ENCODE measurements at regions not wholly inside any gene's neighbourhood (a gene's known extent, or its start where the extent isn't known, plus 50 kb on each side); places are given as distances from the start of the nearest gene placed in this dataset.

DNA sequence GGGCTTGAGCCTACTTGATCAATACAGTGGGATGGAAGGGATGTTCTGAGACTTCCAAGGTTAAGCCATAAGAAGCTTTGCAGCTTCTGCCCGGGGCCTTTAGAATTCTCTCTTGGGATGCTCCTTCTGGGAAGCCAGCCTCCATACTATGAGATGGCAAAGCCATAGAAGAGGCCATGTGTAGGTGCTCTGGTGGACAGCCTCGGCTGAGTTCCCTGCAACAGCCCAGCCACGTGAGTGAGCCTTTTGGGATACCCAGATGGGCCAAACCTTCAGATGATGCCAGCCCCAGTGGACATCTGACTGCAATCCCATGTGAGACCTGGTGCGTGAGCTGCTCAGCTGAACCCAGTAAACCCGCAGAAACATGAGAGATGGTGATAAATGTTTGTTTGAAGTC is 370.6 kb downstream of the RPS24 start:
- Histone ChIP-seq H3K27ac (ENCODE audit: low read depth, low read length, poor library complexity, severe bottlenecking) (no peak overlapping the region), H3K9me2 (ENCODE audit: insufficient read depth, low read length) (no peaks in the 10 kb centered on the region), H4K20me1 (ENCODE audit: insufficient read depth, low read length) (no peaks in the 10 kb centered on the region), H3K4me2 (ENCODE audit: low read length) (no peak overlapping the region), H3K9me3 (ENCODE audit: low read length) (no peaks in the 10 kb centered on the region), H2AFZ (ENCODE audit: low read length) (no peak overlapping the region), H3K36me3 (ENCODE audit: insufficient read depth, low read length) (no peaks in the 10 kb centered on the region), H3K4me3 (ENCODE audit: low read depth, low read length, poor library complexity, severe bottlenecking) (no peak overlapping the region), H3K4me1 (ENCODE audit: insufficient read depth, low read length, poor library complexity, severe bottlenecking) (no peaks in the 10 kb centered on the region), H3K79me2 (ENCODE audit: insufficient read depth, low read depth, low read length) (no peaks in the 10 kb centered on the region)
- ChIA-PET CTCF (ENCODE audit: unreplicated experiment) (no interaction called here), POLR2A (no interaction called here)
- BruUV-seq (replicated peaks), result no TSS peak
- DNase-seq (ENCODE audit: low spot score), result no peak
- TF ChIP-seq EZH2phosphoT487 (IDR thresholded peaks at IDR 0.05; ENCODE audit: borderline replicate concordance, low read depth, low read length), result no peak
- TF ChIP-seq, protein P1, sequence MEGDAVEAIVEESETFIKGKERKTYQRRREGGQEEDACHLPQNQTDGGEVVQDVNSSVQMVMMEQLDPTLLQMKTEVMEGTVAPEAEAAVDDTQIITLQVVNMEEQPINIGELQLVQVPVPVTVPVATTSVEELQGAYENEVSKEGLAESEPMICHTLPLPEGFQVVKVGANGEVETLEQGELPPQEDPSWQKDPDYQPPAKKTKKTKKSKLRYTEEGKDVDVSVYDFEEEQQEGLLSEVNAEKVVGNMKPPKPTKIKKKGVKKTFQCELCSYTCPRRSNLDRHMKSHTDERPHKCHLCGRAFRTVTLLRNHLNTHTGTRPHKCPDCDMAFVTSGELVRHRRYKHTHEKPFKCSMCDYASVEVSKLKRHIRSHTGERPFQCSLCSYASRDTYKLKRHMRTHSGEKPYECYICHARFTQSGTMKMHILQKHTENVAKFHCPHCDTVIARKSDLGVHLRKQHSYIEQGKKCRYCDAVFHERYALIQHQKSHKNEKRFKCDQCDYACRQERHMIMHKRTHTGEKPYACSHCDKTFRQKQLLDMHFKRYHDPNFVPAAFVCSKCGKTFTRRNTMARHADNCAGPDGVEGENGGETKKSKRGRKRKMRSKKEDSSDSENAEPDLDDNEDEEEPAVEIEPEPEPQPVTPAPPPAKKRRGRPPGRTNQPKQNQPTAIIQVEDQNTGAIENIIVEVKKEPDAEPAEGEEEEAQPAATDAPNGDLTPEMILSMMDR (conservative IDR thresholded peaks at IDR 0.05; ENCODE audit: low read length), result no peak
- intact Hi-C loops (cut with micrococcal nuclease; ENCODE audit: unreplicated experiment), result no loop called here

DNA sequence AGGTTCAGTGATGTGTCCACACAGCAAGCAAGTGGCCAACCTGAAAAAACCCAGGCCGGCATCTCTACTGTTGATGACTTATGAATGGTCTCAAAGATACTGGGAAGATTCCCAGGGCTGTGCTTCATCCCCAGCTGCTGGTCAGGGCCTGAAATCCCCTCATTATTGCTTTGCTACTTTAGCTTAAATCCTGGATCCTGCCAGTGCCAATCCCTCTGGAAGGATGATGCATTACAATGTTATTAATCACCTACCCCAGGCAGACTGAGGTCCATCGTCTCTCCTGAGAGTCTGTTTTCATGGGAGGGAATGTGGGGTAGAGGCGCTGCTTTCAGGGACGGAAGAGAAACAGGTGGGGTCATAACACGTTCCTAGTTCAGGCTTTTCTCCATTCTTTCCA is 371.6 kb downstream of the RPS24 start:
- no peak overlapping the region for H3K27ac ChIP-seq (ENCODE audit: low read depth, low read length, poor library complexity, severe bottlenecking)
- ChIA-PET CTCF (ENCODE audit: unreplicated experiment) (no interaction called here), POLR2A (no interaction called here)
- H3K9me2 ChIP-seq (ENCODE audit: insufficient read depth, low read length), result no peaks in the 10 kb centered on the region
- no peaks in the 10 kb centered on the region for H3K9me3 ChIP-seq (ENCODE audit: low read length)
- intact Hi-C loops (cut with micrococcal nuclease; ENCODE audit: unreplicated experiment), result no loop called here
- H3K4me2 ChIP-seq (ENCODE audit: low read length), result no peak overlapping the region
- no TSS peak for BruUV-seq (replicated peaks)
- H2AFZ ChIP-seq (ENCODE audit: low read length), result no peak overlapping the region
- no peak for TF ChIP-seq EZH2phosphoT487 (IDR thresholded peaks at IDR 0.05; ENCODE audit: borderline replicate concordance, low read depth, low read length)
- TF ChIP-seq, protein P1 (conservative IDR thresholded peaks at IDR 0.05; ENCODE audit: low read length), result no peak
- no peaks in the 10 kb centered on the region for H3K4me1 ChIP-seq (ENCODE audit: insufficient read depth, low read length, poor library complexity, severe bottlenecking)
- no peaks in the 10 kb centered on the region for H3K79me2 ChIP-seq (ENCODE audit: insufficient read depth, low read depth, low read length)
- no peak overlapping the region for H3K4me3 ChIP-seq (ENCODE audit: low read depth, low read length, poor library complexity, severe bottlenecking)
- H3K36me3 ChIP-seq (ENCODE audit: insufficient read depth, low read length), result no peaks in the 10 kb centered on the region
- DNase-seq (ENCODE audit: low spot score), result no peak
- H4K20me1 ChIP-seq (ENCODE audit: insufficient read depth, low read length), result no peaks in the 10 kb centered on the region

DNA sequence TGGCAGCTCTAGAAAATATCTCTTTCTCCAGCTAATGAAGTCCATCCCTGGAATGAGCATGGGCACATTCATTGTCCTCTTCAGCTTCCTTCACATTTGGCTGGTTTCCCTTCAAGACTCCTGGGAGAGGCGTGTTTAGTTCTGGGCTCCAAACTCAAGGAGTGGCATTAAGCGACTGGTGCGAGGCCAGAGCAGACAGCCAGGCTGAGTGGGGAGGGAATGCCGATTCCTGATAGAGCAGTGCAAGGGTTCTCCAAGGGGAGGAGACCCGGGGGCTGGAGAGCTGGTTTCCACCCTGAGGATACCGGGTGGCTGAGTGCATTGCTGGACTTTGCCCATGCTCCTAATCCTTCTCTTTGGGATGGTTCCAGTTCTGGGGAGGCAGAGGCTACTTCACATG is 372.1 kb downstream of the RPS24 start:
- Histone ChIP-seq H3K4me1 (ENCODE audit: insufficient read depth, low read length, poor library complexity, severe bottlenecking) (no peaks in the 10 kb centered on the region), H3K36me3 (ENCODE audit: insufficient read depth, low read length) (no peaks in the 10 kb centered on the region), H3K4me2 (ENCODE audit: low read length) (no peak overlapping the region), H3K27ac (ENCODE audit: low read depth, low read length, poor library complexity, severe bottlenecking) (no peak overlapping the region), H3K9me3 (ENCODE audit: low read length) (no peaks in the 10 kb centered on the region), H4K20me1 (ENCODE audit: insufficient read depth, low read length) (no peaks in the 10 kb centered on the region), H2AFZ (ENCODE audit: low read length) (no peak overlapping the region), H3K4me3 (ENCODE audit: low read depth, low read length, poor library complexity, severe bottlenecking) (no peak overlapping the region), H3K79me2 (ENCODE audit: insufficient read depth, low read depth, low read length) (no peaks in the 10 kb centered on the region), H3K9me2 (ENCODE audit: insufficient read depth, low read length) (no peaks in the 10 kb centered on the region)
- no TSS peak for BruUV-seq (replicated peaks)
- ChIA-PET POLR2A (no interaction called here), CTCF (ENCODE audit: unreplicated experiment) (no interaction called here)
- DNase-seq (ENCODE audit: low spot score), result no peak
- intact Hi-C loops (cut with micrococcal nuclease; ENCODE audit: unreplicated experiment), result no loop called here
- TF ChIP-seq, protein P1 (conservative IDR thresholded peaks at IDR 0.05; ENCODE audit: low read length), result no peak
- no peak for TF ChIP-seq EZH2phosphoT487 (IDR thresholded peaks at IDR 0.05; ENCODE audit: borderline replicate concordance, low read depth, low read length)

Measured in OCI-LY7 (cell line).